ENCODE measurements at regions not wholly inside any gene's neighbourhood (a gene's known extent, or its start where the extent isn't known, plus 50 kb on each side); places are given as distances from the start of the nearest gene placed in this dataset.
A peak's percentile ranks its signal among the peaks of the same experiment; 100 is the strongest.
"Not testable (repeated sequence)": the region's sequence is repeated elsewhere in the genome, so short reads cannot be mapped to it uniquely, and the experiment has no call there.

DNA sequence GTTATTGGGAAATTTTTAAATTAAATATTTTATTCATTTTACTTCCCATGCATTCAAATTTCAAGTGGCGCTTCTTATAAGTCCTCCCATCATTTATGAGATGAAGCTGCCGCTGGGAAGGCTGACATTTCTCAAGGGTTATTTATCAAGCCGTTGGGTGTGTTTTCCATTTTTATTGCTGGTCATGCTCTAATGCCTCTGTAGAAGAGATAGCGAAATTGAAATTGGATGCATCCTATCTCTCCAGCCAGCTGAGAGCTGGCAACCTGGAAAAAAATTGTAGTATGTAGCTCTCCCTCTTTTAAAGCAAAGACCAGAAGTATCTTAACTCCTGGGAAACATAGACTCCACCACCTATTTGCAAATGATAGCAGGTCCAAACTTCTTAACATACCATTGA is 135.9 kb downstream of the C6orf118 start:
- no peak for DNase-seq (ENCODE audit: low read depth in 3 of 3, low spot score in 2 of 3)

DNA sequence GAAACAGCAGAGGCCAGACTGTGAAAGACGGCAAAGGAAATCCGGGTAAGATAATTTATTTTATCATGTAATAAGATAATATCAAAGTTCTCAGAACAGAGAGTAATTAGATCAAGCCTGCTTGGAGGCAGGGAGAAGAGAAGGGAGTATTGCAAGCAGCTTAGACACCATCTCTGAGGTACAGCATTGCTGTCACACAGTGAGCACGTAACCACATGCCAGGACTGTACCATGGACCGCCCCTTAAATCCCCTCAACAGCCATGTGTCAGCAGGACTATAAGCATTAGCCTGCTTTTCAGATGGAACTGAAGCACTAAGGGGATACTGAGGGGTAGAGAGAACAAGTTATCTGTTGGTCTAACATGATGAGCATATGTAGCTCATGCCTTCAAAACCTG is 141.5 kb downstream of the C6orf118 start:
- DNase-seq (ENCODE audit: low read depth in 3 of 3, low spot score in 2 of 3), result no peak

DNA sequence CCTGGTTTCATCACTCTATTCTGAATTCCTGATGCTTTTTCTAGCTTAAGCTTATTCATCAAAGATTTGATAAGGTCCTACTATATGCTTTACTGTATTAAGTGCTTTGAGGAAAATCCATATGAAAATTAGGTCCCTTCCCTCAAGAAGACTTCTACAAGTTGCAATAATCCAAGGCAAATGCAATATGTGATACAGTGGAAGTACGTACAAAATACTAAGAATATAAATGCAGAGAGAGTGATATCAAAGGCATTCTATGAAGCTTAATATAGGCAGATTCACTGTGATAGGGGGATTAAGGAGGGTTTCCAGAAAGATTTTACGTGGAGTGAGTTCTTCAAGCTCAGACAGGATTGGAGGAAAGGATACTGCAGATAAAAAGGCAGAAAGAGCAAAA is 142.1 kb downstream of the C6orf118 start:
- DNase-seq (ENCODE audit: low read depth in 3 of 3, low spot score in 2 of 3), result no peak

DNA sequence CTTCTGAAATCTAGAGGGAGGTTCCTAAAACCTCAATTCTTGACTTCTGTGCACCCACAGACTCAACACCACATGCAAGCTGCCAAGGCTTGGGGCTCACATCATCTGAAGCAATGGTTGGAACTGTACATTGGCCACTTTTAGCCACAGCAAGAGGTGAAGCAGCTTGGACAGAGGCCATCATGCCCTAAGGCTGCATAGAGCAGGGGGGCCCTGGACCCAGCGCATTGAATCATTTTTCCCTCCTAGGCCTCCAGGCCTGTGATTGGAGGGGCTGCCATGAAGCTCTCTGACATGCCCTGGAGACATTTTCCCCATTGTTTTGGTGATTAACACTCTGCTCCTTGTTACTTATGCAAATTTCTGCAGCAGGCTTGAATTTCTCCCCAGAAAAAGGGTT is 145.9 kb downstream of the C6orf118 start:
- no peak for DNase-seq (ENCODE audit: low read depth in 3 of 3, low spot score in 2 of 3)

DNA sequence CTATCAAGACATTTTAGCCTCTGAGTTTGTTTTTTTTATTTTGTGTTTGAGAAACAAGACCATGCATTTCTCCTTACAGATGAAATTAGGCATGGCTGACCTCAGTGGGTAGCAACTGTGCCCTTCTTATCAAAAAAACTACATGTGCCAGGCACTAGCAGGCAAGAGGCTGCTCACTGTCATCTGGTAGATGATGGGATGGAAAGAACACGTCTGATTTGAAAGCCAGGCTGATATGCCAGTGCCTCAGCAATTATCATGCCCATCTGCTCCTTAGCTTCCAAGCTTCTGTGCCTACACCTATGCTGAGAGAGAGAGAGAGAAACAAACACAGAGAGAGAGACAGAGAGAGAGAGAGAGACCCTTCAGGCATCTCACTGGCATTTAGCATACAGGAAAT is 149.9 kb downstream of the C6orf118 start:
- no peak for DNase-seq (ENCODE audit: low read depth in 3 of 3, low spot score in 2 of 3)

DNA sequence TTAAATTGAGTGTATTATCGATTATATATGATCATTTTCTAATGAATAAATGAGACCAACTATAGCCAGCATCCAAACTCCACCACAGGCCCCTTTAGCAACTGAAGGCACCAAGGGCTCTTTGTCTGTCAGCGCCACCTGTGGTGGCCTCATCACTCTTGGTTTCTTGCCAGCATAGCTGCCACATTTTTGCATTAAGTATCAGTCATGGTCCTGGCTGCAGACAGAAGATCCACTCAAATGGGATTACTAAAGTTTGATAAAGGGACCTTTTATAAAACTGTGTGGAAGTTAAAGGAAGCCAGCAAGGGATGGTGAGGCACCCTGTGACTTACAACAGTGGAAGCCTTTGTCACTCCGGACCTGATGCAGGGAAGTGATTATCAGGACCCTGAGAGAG is 162.9 kb downstream of the C6orf118 start:
- DNase-seq (ENCODE audit: low read depth in 3 of 3, low spot score in 2 of 3), result no peak

DNA sequence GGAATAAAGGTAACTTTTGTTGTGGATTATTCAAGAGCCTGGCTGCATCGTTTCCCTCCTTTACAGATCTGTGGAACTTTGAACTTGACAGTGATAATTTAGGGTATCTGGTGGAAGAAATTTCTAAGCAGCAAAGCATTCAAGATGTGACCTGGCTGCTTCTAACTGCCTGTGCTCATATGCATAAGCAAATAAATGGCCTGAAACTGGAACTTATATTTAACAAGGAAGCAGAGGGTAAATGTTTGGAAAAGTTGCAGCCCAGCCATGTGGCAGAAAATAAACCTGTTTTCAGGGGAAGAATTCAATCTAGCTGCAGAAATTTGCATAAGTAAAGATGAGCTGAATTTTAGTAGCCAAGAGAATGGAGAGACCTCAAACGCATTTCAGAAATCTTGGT is 173.5 kb downstream of the C6orf118 start:
- no peak for DNase-seq (ENCODE audit: low read depth in 3 of 3, low spot score in 2 of 3)

DNA sequence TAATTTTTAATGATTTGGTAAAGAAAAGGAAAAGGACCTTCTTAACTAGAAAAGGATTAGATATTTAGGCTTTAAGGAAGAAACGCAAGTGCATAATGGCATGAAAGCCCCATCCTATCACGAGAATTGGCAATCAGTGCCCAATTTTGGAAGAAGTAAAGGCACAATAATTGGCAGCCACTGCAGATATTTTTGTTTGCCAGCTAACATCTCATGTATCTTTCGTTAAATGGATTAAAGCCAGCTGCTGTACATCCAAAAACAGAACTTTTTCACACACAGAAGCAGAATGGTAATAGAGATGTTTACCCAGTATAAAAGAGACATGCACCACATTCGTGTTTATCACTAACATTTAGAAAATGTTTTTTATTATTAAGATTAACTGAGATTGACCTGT is 180.3 kb downstream of the C6orf118 start:
- no peak for DNase-seq (ENCODE audit: low read depth in 3 of 3, low spot score in 2 of 3)

DNA sequence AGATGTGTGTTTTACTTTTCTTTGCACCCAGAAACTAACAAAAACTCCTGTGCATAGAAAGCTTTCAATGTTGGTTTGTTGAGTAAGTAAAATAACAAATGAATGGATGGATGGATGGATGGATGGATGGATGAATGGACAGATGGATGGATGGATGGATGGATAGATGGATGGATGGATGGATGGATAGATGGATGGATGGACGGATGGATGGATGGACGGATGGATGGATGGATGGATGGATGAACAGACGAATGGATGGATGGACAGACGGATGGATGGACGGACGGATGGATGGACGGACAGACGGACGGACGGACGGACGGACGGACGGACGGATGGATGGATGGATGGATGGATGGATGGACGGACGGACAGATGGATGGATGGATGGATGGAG is 181.7 kb downstream of the C6orf118 start:
- not testable (repeated sequence) for DNase-seq (ENCODE audit: low read depth in 3 of 3, low spot score in 2 of 3)

DNA sequence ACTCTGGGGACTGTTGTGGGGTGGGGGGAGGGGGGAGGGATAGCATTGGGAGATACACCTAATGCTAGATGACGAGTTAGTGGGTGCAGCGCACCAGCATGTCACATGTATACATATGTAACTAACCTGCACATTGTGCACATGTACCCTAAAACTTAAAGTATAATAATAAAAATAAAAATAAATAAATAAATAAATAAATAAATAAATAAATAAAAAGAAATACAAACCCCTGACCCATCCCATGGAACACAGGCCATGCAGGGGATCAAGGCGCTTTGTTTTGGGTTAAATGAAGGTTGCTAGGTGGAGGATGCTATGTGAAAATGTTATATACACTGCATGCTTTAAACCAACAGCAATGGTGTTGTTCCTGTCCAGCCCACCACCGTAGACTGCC is 184.7 kb downstream of the C6orf118 start:
- DNase-seq (ENCODE audit: low read depth in 3 of 3, low spot score in 2 of 3), result not testable (repeated sequence)

DNA sequence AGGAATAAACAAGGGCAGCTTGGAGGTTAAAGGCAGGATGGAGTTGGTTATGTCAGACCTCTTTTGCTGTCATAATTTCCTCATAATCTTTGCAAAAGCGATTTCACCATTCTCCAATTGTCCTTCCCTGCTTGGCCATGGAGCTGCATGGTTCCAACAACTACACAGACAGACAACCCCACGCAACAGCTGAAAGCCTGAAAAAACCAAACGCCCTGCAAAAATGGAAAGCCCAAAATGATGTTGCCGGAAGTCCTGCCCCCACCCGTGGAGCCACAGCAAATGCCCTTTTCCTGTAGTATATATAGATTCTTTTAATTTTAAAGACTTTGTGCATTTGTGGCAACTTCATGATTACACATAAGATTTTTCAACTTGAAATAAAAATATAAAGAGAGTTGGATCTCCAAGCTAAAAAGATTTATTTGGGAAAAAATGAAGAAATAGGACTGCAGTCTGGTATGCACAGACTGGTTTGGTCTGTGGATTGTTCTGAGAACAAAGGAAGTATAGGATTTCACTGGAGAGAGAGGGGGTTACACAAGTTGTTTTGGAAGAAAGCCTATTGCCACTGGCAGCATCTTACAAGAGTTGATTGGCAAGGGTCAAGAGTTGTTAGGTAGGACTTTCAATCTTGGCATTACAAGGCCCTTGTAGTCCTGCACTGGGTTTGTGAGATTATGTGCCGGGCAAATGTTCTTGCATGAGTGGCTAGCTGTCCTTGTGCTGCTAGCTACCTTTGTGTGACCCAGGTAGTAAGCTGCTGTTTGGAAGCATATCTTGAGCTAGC is 190.0 kb downstream of the C6orf118 start:
- no peak for DNase-seq (ENCODE audit: low read depth in 3 of 3, low spot score in 2 of 3)

DNA sequence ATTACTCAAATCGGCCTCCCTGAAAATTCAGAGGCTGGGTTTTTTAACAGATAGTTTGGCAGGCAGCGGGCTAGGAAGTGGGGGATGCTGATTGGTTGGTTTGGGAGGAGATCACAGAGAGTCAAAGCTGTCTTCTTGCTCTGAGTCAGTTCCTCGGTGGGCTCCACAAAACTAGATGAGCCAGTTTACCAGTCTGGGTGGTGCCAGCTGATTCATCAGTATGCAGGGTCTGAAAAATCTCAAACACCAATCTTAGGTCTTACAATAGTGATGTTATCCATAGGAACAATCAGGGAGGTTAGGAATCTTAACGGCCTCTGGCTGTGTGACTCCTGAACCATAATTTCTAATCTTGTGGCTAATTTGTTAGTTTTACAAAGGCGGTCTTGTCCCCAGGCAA is 190.7 kb downstream of the C6orf118 start:
- no peak for DNase-seq (ENCODE audit: low read depth in 3 of 3, low spot score in 2 of 3)

DNA sequence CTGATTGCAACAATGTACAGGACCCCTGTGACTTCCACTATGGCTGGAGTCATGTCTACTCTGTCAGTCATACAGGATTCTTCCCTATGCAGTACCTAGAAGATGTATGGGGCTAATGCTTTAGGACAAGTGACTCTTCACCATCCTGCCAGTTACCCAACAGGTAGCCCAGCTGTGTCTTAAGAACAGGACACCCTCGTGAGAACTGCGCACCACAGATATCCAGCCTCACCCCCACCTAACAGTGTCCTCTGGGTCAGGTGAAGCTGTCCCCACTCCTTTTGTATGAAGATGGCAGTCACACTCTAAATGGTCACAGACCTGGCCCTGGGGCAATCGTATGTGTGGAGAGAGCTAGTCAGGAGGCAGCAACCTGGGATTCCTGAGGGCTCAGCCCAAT is 191.6 kb downstream of the C6orf118 start:
- DNase-seq (ENCODE audit: low read depth in 3 of 3, low spot score in 2 of 3), result no peak

DNA sequence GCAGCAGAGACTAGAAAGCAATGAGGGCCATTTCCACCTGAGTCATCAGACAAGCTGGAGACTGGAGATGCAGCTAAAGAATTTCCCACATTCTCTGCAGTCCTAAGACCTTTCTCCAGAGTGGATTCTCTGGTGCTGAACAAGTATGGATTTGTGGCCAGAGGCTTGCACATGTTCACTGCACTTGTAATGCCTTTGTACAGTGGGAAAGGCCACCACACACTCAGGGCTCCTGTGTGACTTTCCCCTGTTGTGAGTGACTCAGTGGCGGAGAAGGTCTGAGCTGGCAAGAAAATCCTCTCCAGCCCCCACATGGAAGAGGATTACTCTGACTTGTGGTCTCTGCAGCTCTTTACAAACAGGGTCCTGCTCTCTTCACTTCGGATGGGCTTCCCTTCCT is 192.3 kb downstream of the C6orf118 start:
- DNase-seq (ENCODE audit: low read depth in 3 of 3, low spot score in 2 of 3), result no peak

DNA sequence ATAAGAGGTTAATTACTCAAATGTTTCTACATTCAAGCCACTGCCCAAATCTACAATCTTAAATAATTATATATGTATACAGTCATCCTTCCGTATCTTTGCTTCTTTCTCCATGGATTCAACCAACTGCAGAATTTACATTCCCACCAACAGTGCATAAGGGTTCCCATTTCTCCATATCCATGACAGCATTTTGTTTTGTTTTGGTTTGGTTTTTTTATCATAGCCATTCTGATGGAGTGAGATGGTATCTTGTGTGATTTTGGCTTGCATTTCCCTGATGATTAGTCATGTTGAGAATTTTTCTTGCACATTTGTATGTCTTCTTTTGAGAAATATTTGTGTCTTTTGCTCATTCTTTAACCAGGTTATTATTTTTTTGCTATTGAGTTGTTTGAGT is 198.5 kb downstream of the C6orf118 start:
- no peak for DNase-seq (ENCODE audit: low read depth in 3 of 3, low spot score in 2 of 3)

DNA sequence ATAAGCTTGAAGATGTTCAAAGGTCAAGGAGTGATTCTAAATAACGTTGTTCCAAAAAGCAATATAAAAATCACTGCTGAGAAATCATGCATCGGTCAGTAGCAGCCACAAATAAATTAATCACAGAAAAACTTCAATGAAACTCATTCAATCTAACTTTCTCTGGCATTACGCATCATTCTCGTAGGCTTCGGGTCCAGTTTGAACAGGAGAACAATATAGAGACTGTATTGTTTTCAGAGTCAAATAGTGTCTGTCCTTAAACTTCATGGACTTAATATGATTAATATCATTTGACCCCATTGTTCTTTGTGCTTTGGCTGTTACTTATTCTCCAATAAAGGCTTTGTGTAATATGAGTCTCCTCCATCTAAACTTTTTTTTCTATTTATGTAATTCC is 200.4 kb downstream of the C6orf118 start:
- no peak for DNase-seq (ENCODE audit: low read depth in 3 of 3, low spot score in 2 of 3)

DNA sequence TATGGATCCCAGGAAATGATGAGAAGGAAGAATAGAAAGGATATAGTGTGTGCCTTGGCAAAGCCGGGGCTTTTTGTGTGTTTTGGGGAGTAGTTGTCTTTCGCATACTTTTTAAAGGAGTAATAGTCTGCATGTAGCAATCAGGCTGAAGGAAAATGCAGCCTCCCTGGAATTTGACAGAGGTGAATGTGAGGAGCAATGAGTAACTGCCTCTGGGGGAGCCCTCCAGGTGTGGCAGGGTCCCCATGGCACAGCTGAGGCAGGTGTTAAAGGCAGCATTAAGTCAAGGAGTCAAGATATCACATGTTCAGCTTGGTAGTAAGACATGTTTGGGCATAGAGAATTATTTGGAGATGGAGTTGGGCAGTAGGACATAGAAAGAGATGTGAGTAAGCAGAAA is 203.1 kb downstream of the C6orf118 start:
- DNase-seq (ENCODE audit: low read depth in 3 of 3, low spot score in 2 of 3), result no peak

DNA sequence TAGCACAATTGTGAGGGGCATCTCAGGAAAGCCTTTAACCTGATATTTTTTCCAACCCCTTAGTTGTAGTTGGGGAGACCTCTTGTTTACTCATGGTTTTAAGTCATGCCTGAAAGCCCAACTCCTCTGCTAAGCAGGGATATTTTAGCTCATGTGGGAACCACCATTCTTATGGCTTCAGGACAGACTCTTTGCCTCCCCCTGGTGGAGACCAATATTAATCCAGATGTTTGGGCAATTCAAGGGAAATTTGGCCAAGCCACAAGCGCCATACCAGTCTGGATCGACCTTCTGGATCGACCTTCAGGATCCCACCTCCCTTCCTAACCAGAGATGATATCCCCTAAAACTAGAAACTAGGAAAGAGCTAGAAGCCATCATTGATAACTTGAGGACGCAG is 211.2 kb downstream of the C6orf118 start:
- no peak for DNase-seq (ENCODE audit: low read depth in 3 of 3, low spot score in 2 of 3)

DNA sequence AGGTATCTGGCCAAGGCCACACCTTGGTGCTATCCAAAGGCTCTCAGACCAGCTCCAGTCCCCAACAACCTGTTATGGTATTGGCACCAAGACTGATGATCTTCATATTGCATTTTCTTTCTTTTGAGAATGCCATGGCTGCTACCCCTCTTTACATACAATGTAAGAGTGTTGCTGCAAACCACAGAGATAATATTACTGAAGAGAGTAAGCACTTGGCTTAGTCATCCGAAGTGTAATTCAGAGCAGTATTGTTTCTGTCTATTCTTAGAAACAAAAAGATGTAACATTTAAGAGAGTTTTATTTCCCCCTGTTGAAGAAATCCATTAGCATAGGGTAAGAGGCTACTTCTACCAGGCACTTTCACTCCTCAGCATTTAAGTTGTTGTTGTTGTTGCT is 212.5 kb downstream of the C6orf118 start:
- no peak for DNase-seq (ENCODE audit: low read depth in 3 of 3, low spot score in 2 of 3)

DNA sequence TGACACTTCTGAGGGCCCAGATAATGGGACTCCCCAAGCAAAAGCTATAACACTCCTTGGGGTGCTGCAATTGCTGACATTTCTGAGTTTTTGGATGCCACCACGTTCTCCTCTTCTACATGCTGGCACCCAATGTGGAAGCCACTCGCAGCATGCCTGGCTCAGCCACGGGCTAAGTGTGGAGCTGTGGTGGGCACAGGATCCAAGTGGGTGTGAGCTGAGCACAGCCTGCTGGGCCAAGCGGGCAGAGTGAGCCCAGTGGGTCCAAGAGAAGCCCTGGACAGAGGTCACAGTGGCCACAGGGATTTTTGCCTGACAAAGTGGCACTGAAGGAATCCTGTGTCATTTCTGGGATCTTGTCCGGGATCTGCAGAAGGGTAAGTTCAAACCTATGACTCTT is 213.2 kb downstream of the C6orf118 start:
- no peak for DNase-seq (ENCODE audit: low read depth in 3 of 3, low spot score in 2 of 3)

DNA sequence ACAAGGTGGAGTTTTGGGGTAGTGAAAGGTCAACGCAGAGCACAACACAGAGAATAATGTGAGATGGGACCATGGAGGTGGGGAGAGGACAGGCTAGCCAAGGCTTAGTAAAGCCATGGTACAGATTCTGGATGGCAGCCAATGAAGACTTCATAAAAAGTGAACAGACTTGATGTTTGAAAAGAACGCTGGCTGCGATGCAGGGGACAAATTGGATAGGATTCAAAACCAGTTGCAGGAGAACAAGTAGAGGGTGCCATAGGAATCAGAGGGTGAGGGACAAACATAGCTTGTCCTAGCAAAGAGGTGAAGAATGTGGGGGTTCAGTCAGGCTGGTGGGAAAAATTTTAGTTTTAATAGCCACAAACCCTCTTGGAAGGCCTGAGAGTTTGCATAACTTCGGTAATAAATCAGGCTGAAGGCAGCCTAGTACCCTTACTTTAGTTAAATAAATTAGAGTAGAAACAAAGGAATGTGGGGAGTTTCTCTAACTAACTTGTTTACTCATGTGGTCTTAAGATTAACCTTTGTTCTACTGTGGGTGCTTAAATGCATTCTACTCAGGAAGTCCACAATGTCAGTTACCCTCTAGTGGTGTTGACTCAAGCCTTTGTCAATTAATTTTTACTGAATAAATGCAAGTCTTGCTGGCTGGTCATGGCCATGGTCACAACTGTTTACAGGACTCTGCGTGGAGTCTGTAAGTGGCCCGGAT is 216.4 kb downstream of the C6orf118 start:
- no peak for DNase-seq (ENCODE audit: low read depth in 3 of 3, low spot score in 2 of 3)

DNA sequence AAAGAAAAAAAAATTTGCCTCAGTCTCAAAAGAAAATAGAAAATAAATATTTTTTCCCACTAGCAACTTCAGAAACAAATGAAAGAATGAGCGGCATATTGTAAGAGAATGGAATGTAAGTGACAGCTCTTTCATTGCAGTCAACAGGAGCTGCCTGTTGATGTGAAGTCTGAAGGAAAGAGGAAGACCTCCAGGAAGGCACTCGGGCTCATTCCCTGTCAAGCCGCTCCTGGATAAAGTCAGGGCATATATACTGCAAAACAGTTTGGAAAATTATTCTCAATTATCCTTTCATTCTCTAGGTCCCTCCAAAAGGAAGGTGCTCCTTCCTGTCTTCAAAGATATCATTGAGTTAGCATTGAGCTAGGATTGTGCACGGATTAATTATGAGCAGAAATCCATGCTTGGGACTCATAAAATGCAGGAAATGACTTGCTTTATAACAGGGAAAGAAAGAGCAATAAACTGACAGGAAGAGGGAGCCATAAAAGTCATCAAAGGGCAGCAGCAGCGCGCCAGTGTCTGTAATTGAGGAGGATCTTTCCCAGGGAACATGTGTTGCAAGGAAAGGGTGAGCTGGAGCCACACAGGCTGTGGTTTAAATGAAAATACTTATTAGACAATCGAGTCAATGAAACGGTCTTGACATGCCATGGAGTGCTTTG is 218.2 kb downstream of the C6orf118 start:
- peak in 1 of 3 donors; percentile 18 for DNase-seq (ENCODE audit: low read depth in 3 of 3, low spot score in 2 of 3)

Data from right renal cortex interstitium (tissue), 3 donors.